OCI-LY7 (cell line): ENCODE measurements at regions not wholly inside any gene's neighbourhood (a gene's known extent, or its start where the extent isn't known, plus 50 kb on each side); places are given as distances from the start of the nearest gene placed in this dataset.
"Not testable (repeated sequence)": the region's sequence is repeated elsewhere in the genome, so short reads cannot be mapped to it uniquely, and the experiment has no call there.

Source experiments
- BruUV-seq: library from RNA; stranded (reverse); fragments of 400-500 nt; replicated peaks from 2 replicates; lab custom pipeline; 2021; lab: Mats Ljungman, UMichigan
- CTCF ChIA-PET: fragments of 300-600 bp; sonication (Branson Sonifier 250); formaldehyde crosslinking; loops from one replicate; lab custom pipeline; 2022; ENCODE audit warnings: antibody characterized with exemption; ENCODE audit not compliant: unreplicated experiment; lab: Charles Lee
- POLR2A ChIA-PET: fragments of 300-600 bp; sonication (Branson Sonifier 250); formaldehyde crosslinking; loops from one replicate; lab custom pipeline; 2022; ENCODE audit warnings: antibody characterized with exemption; lab: Charles Lee
- DNase-seq: peaks from one replicate; pipeline ENCODE4 v3.0.0-alpha.2; 2015; ENCODE audit warnings: low spot score
- H2AFZ ChIP-seq: fragments of 200-600 bp; sonication (generic), shearing (Covaris generic); 2 replicates; pipeline ENCODE4 v1.6.1; 2014; ENCODE audit warnings: mild to moderate bottlenecking, antibody characterized with exemption, low read length, moderate library complexity
- H3K27ac ChIP-seq: fragments of 200-600 bp; sonication (generic); 2 replicates; pipeline ENCODE4 v1.5.1; 2014; ENCODE audit warnings: mixed run types, low read depth, mild to moderate bottlenecking, moderate library complexity, low read length, inconsistent platforms; ENCODE audit not compliant: poor library complexity, severe bottlenecking
- H3K36me3 ChIP-seq: fragments of 200-600 bp; sonication (generic); 2 replicates; pipeline ENCODE4 v1.6.1; 2014; ENCODE audit warnings: mild to moderate bottlenecking, antibody characterized with exemption, low read length, moderate library complexity, mixed read lengths; ENCODE audit not compliant: insufficient read depth
- H3K4me1 ChIP-seq: fragments of 200-600 bp; sonication (generic); 2 replicates; pipeline ENCODE4 v1.5.1; 2014; ENCODE audit warnings: mild to moderate bottlenecking, low read length; ENCODE audit not compliant: insufficient read depth, poor library complexity, severe bottlenecking
- H3K4me2 ChIP-seq: fragments of 200-600 bp; sonication (generic); 2 replicates; pipeline ENCODE4 v1.6.1; 2014; ENCODE audit warnings: mild to moderate bottlenecking, low read length
- H3K4me3 ChIP-seq: fragments of 200-600 bp; sonication (generic); 2 replicates; pipeline ENCODE4 v1.5.1; 2014; ENCODE audit warnings: mild to moderate bottlenecking, low read depth, low read length; ENCODE audit not compliant: poor library complexity, severe bottlenecking
- H3K79me2 ChIP-seq: fragments of 200-600 bp; sonication (generic); 2 replicates; pipeline ENCODE4 v1.6.1; 2016; ENCODE audit warnings: low read depth, mild to moderate bottlenecking, low read length, moderate library complexity, mixed read lengths; ENCODE audit not compliant: insufficient read depth
- H3K9me2 ChIP-seq: fragments of 200-600 bp; sonication (generic); 2 replicates; pipeline ENCODE4 v1.6.1; 2016; ENCODE audit warnings: mild to moderate bottlenecking, low read length, mixed read lengths; ENCODE audit not compliant: insufficient read depth
- H3K9me3 ChIP-seq: fragments of 200-600 bp; sonication (generic); 2 replicates; pipeline ENCODE4 v1.6.1; 2014; ENCODE audit warnings: mild to moderate bottlenecking, mixed run types, low read length, mixed read lengths
- H4K20me1 ChIP-seq: fragments of 200-600 bp; sonication (generic); 2 replicates; pipeline ENCODE4 v1.6.1; 2014; ENCODE audit warnings: mild to moderate bottlenecking, antibody characterized with exemption, low read length, moderate library complexity, mixed read lengths; ENCODE audit not compliant: insufficient read depth
- CTCF ChIP-seq: fragments of 200-600 bp; sonication (generic); conservative IDR thresholded peaks from 2 replicates; pipeline ENCODE4 v1.5.1; 2014; ENCODE audit warnings: mild to moderate bottlenecking, antibody characterized with exemption, low read length, moderate library complexity, mixed read lengths
- EZH2phosphoT487 ChIP-seq: fragments of 200-600 bp; sonication (generic); IDR thresholded peaks from 2 replicates; pipeline ENCODE4 v1.6.1; 2018; ENCODE audit warnings: low read depth, borderline replicate concordance, mild to moderate bottlenecking, mixed run types, antibody characterized with exemption, low read length, moderate library complexity, mixed read lengths
- intact Hi-C: fragments of 100-400 bp; cut with micrococcal nuclease; formaldehyde crosslinking; loops from one replicate; pipeline ENCODE4 v1.10.0; 2022; ENCODE audit not compliant: unreplicated experiment

DNA sequence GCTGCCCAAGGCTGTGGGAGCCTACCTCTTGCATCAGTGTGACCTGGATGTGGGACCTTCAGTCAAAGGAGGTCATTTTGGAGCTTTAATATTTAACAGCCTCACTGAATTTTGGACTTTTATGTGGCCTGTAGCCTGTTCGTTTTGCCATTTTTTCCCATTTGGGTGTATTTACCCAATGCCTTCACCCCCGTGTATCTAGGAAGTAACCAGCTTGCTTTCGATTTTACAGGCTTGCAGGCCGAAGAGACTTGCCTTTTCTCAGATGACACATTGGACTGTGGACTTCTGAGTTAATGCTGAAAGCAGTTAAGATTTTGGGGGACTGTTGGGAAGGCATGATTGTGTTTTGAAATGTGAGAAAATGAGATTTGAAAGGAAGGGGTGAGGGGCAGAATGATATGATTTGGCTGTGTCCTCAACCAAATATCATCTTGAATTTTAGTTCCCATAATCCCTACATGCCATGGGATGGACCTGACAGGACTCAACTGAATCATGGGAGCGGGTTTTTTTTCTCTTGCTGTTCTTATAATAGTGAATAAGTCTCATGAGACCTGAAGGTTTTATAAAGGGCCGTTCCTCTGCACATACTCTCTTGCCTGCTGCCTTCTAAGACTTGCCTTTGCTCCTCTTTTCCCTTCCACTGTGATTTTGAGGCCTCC is 324.6 kb downstream of the UBE2NL start:
- BruUV-seq, H3K4me3 ChIP-seq, DNase-seq, H3K4me2 ChIP-seq, H2AFZ ChIP-seq, CTCF ChIA-PET, POLR2A ChIA-PET, H3K27ac ChIP-seq, intact Hi-C loops, H3K36me3 ChIP-seq, H3K4me1 ChIP-seq, H4K20me1 ChIP-seq, H3K9me3 ChIP-seq, H3K9me2 ChIP-seq, H3K79me2 ChIP-seq: not testable (repeated sequence)

DNA sequence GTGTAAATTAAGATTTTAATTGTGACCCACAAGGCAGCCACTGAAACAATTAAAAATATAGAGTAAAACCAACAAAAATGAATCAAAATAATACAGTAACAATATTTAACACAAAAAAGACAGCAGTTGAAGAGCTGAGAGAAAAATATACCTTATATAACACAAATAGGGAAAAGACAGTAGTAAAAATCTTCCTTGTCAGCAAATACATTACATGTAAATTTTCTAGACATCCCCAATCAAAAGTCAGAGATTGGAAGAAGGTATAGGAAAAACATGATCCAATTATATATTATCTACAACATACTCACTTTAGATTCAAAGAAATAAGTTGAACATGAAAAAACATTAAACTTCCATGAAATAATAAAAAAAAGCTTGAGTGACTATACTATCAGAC is 330.8 kb downstream of the UBE2NL start:
- Histone ChIP-seq H3K79me2 (no peaks in the 10 kb centered on the region), H4K20me1 (no peaks in the 10 kb centered on the region), H3K9me3 (no peaks in the 10 kb centered on the region), H3K36me3 (no peaks in the 10 kb centered on the region), H3K9me2 (no peaks in the 10 kb centered on the region), H3K27ac (no peak overlapping the region), H3K4me1 (no peaks in the 10 kb centered on the region), H2AFZ (peak overlapping the region; percentile 50; the same call in 1 of the 2 replicates), H3K4me3 (no peak overlapping the region), H3K4me2 (no peak overlapping the region)
- no peak for TF ChIP-seq CTCF
- no peak for TF ChIP-seq EZH2phosphoT487
- ChIA-PET POLR2A (no interaction called here), CTCF (no interaction called here)
- no peak for DNase-seq
- intact Hi-C loops, result no loop called here
- BruUV-seq, result no TSS peak

GRCh38 chrX:144219035-144219434 is 335.2 kb downstream of the UBE2NL start:
- ChIA-PET POLR2A (interaction anchor here (0.5 kb wide), 1 partner anchor 38 kb away, joined by 5 read pairs; no protein-coding TSS in a partner anchor), CTCF (no interaction called here)
- H3K4me3 ChIP-seq, result no peak overlapping the region
- H3K27ac ChIP-seq, result no peak overlapping the region
- intact Hi-C loops, result no loop called here
- DNase-seq, result peak; percentile 4
- no peaks in the 10 kb centered on the region for H3K9me2 ChIP-seq
- peaks cover 7% of the 10 kb centered on the region for H3K4me1 ChIP-seq
- TF ChIP-seq CTCF (peak; percentile 21; the same call in 1 of the 2 replicates), EZH2phosphoT487 (no peak)
- no TSS peak for BruUV-seq
- no peaks in the 10 kb centered on the region for H3K79me2 ChIP-seq
- H3K36me3 ChIP-seq, result no peaks in the 10 kb centered on the region
- no peak overlapping the region for H3K4me2 ChIP-seq
- no peak overlapping the region for H2AFZ ChIP-seq
- H3K9me3 ChIP-seq, result no peaks in the 10 kb centered on the region
- H4K20me1 ChIP-seq, result no peaks in the 10 kb centered on the region

GRCh38 chrX:144231116-144231785 is 347.4 kb downstream of the UBE2NL start:
- BruUV-seq, H3K4me1 ChIP-seq, CTCF ChIA-PET, H3K27ac ChIP-seq, H3K79me2 ChIP-seq, H2AFZ ChIP-seq, H3K9me2 ChIP-seq, H3K9me3 ChIP-seq, intact Hi-C loops, H3K4me2 ChIP-seq, H3K36me3 ChIP-seq, POLR2A ChIA-PET, DNase-seq, H3K4me3 ChIP-seq, H4K20me1 ChIP-seq: not testable (repeated sequence)
